Fibroblast of lung (primary cell): ENCODE measurements at regions not wholly inside any gene's neighbourhood (a gene's known extent, or its start where the extent isn't known, plus 50 kb on each side); places are given as distances from the start of the nearest gene placed in this dataset.

Experiments
- DNase-seq, 2 donors: peaks; one replicate each; pipeline versions ENCODE4 v3.0.0 to v3.0.0-alpha.2; 2010; ENCODE audit warnings: low read depth in 2 of 2
- H2AFZ ChIP-seq: 2 replicates; pipeline ENCODE4 v1.5.1; 2012; ENCODE audit warnings: low read length, control low read depth, inconsistent platforms
- H3K27ac ChIP-seq: 2 replicates; pipeline ENCODE4 v1.5.1; 2011; ENCODE audit warnings: low read length, control low read depth; ENCODE audit not compliant: insufficient read depth
- H3K27me3 ChIP-seq: 2 replicates; pipeline ENCODE4 v1.5.1; 2011; ENCODE audit warnings: mild to moderate bottlenecking, low read length; ENCODE audit not compliant: control insufficient read depth, insufficient read depth
- H3K36me3 ChIP-seq: 2 replicates; pipeline ENCODE4 v1.5.1; 2011; ENCODE audit warnings: low read length; ENCODE audit not compliant: control insufficient read depth, insufficient read depth
- H3K4me1 ChIP-seq: 2 replicates; pipeline ENCODE4 v1.5.1; 2011; ENCODE audit warnings: low read length; ENCODE audit not compliant: control insufficient read depth, insufficient read depth; ENCODE audit errors: extremely low read depth
- H3K4me2 ChIP-seq: 2 replicates; pipeline ENCODE4 v1.5.1; 2011; ENCODE audit warnings: low read length, control low read depth; ENCODE audit not compliant: insufficient read depth; ENCODE audit errors: extremely low read depth
- H3K4me3 ChIP-seq, 4 experiments: fragments of 200-600 bp in 1 of 4; sonication (generic) in 1 of 4; replicated peaks in 1 of 4; 2 replicates each; pipeline ENCODE4 v1.5.1; 2011 to 2016; ENCODE audit warnings: low read length in 4 of 4, low read depth in 3 of 4, mild to moderate bottlenecking in 3 of 4, control low read depth in 2 of 4, inconsistent platforms in 1 of 4, mixed read lengths in 1 of 4; ENCODE audit not compliant: insufficient read depth in 1 of 4; ENCODE audit errors: control extremely low read depth in 1 of 4
- H3K79me2 ChIP-seq: 2 replicates; pipeline ENCODE4 v1.5.1; 2012; ENCODE audit warnings: mild to moderate bottlenecking, low read length, inconsistent platforms; ENCODE audit not compliant: control insufficient read depth, insufficient read depth
- H3K9ac ChIP-seq: 2 replicates; pipeline ENCODE4 v1.5.1; 2011; ENCODE audit warnings: mild to moderate bottlenecking, low read length, control low read depth; ENCODE audit not compliant: insufficient read depth
- H3K9me3 ChIP-seq: 2 replicates; pipeline ENCODE4 v1.5.1; 2012; ENCODE audit warnings: low read depth, low read length; ENCODE audit not compliant: control insufficient read depth, insufficient read depth
- H4K20me1 ChIP-seq: 2 replicates; pipeline ENCODE4 v1.5.1; 2011; ENCODE audit warnings: low read length; ENCODE audit not compliant: control insufficient read depth, insufficient read depth; ENCODE audit errors: extremely low read depth
- EZH2 ChIP-seq: IDR thresholded peaks from 2 replicates; pipeline ENCODE4 v1.5.1; 2012; ENCODE audit warnings: low read length, control low read depth, mild to moderate bottlenecking; ENCODE audit errors: missing control alignments
- TF ChIP-seq, protein P1 (sequence below), 2 donors: IDR thresholded peaks in 1 of 2; conservative IDR thresholded peaks in 1 of 2; 1 replicate in 1 of 2; 2 replicates in 1 of 2; pipeline ENCODE4 v1.5.1; 2011 to 2012; ENCODE audit warnings: low read length in 2 of 2, control low read depth in 1 of 2, inconsistent platforms in 1 of 2, low read depth in 1 of 2, mild to moderate bottlenecking in 1 of 2

DNA sequence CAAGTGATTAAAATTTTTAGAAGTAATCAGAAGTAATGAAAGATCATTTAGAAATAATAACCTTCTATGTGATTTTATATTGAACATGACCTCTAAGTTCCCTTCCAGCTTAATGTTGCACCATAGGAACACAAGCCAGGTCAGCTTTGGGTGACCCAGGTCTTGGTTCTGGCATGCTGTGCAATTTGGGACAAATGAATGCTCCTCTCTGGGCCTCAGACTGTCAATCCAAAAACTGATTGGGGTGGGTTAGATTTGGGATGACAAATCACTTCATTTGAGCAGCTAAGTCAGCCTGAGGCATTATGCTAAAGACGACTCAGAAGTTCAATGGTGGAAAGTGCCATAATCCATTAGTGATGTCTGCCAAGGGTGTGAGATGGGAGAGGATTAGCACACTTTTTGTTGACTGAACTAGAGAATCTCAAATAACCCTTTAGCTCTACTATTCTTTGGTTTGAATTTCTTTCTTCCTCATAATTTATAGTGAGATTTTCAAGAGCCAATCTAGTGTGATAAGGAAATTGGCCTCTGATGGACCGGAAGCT, 60.7 kb upstream of the BOD1 start:
- Histone ChIP-seq H4K20me1 (no peaks in the 10 kb centered on the region), H3K4me2 (no peak overlapping the region), H3K79me2 (no peaks in the 10 kb centered on the region), H3K9me3 (no peaks in the 10 kb centered on the region), H3K27ac (no peak overlapping the region), H3K36me3 (no peaks in the 10 kb centered on the region), H3K4me1 (no peaks in the 10 kb centered on the region), H3K27me3 (peaks cover 2% of the 10 kb centered on the region), H3K4me3 (no peak overlapping the region), H3K9ac (no peak overlapping the region), H2AFZ (no peak overlapping the region)
- TF ChIP-seq, protein P1, sequence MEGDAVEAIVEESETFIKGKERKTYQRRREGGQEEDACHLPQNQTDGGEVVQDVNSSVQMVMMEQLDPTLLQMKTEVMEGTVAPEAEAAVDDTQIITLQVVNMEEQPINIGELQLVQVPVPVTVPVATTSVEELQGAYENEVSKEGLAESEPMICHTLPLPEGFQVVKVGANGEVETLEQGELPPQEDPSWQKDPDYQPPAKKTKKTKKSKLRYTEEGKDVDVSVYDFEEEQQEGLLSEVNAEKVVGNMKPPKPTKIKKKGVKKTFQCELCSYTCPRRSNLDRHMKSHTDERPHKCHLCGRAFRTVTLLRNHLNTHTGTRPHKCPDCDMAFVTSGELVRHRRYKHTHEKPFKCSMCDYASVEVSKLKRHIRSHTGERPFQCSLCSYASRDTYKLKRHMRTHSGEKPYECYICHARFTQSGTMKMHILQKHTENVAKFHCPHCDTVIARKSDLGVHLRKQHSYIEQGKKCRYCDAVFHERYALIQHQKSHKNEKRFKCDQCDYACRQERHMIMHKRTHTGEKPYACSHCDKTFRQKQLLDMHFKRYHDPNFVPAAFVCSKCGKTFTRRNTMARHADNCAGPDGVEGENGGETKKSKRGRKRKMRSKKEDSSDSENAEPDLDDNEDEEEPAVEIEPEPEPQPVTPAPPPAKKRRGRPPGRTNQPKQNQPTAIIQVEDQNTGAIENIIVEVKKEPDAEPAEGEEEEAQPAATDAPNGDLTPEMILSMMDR (conservative IDR thresholded peaks at IDR 0.05 in 1 of 2, IDR thresholded peaks at IDR 0.05 in 1 of 2; ENCODE audit: low read depth in 1 of 2, low read length in 2 of 2) = no peak
- no peak for TF ChIP-seq EZH2
- no peak for DNase-seq

DNA sequence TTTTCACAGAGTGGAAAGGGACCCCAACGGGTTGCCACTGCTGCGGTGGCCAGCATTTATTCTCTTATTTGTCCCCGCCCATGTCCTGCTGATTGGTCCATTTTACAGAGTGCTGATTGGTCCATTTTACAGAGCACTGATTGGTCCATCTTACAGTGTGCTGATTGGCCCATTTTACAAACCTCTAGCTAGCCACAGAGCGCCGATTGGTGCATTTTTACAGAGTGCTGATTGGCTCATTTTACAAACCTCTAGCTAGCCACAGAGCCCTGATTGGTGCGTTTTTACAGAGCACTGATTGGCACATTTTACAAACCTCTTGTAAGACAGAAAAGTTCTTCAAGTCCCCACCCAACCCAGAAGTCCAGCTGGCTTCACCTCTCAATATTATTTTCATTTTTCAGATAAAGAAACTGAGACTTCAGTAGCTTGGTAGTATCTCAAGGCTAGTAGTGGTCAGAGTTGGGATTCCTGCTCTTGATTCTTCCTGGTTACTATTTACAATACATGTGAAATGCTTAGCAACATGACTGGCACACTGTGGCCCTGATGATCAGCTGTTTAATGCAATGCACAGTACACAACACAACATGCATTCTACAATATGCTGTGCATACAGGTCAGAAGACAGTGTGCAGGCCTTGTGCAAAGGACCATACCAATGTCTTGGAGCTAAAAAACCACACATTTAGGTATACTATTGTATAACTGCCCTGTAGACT, 63.6 kb upstream of the BOD1 start:
- no peak overlapping the region for H3K4me3 ChIP-seq
- H2AFZ ChIP-seq = no peak overlapping the region

DNA sequence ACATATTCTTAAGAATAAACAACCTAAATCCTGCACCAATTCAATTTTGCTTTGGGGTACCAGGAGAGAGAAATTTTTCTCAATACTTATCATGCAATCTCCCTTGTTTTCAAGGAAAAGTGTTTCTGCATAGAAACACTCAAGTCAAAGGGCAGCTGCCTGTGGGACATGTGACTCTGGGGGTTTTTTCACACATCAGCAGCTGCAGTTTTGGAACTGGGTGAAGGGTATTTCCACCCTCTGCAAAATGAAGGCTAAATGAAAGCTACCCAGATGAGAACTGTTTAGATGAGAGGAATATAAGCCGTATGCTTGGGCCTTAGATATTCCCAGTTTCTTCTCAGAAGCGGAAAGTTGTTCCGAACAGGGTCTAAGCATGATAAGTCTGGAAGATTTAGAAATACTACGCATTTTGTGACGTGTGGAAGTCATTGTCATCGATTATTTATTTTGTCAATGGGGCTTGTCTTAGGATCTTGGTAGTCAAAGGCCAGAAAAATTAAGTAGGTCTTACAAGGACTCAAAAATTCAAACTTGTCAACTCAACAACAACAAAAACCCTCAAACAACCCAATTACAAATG, 64.3 kb upstream of the BOD1 start:
- no peak overlapping the region for H3K4me3 ChIP-seq
- no peaks in the 10 kb centered on the region for H4K20me1 ChIP-seq
- H3K4me1 ChIP-seq = no peaks in the 10 kb centered on the region
- H3K79me2 ChIP-seq = no peaks in the 10 kb centered on the region
- DNase-seq = no peak
- no peaks in the 10 kb centered on the region for H3K36me3 ChIP-seq
- no peak overlapping the region for H3K27ac ChIP-seq
- no peaks in the 10 kb centered on the region for H3K27me3 ChIP-seq
- no peaks in the 10 kb centered on the region for H3K9me3 ChIP-seq
- no peak overlapping the region for H3K9ac ChIP-seq
- H2AFZ ChIP-seq = no peak overlapping the region
- no peak overlapping the region for H3K4me2 ChIP-seq
- TF ChIP-seq EZH2 = no peak
- TF ChIP-seq, protein P1 (conservative IDR thresholded peaks at IDR 0.05 in 1 of 2, IDR thresholded peaks at IDR 0.05 in 1 of 2; ENCODE audit: low read depth in 1 of 2, low read length in 2 of 2) = no peak

More for the DNA sequence above, 63.6 kb upstream of the BOD1 start:
- H3K4me1 ChIP-seq = no peaks in the 10 kb centered on the region
- H3K79me2 ChIP-seq = no peaks in the 10 kb centered on the region
- H3K27me3 ChIP-seq = no peaks in the 10 kb centered on the region
- TF ChIP-seq EZH2 = no peak
- TF ChIP-seq, protein P1 (conservative IDR thresholded peaks at IDR 0.05 in 1 of 2, IDR thresholded peaks at IDR 0.05 in 1 of 2; ENCODE audit: low read depth in 1 of 2, low read length in 2 of 2) = no peak
- H3K9me3 ChIP-seq = no peaks in the 10 kb centered on the region
- DNase-seq = no peak
- no peak overlapping the region for H3K4me2 ChIP-seq
- no peak overlapping the region for H3K9ac ChIP-seq
- H4K20me1 ChIP-seq = no peaks in the 10 kb centered on the region
- H3K27ac ChIP-seq = no peak overlapping the region
- no peaks in the 10 kb centered on the region for H3K36me3 ChIP-seq
